OCI-LY7 (cell line): ENCODE measurements at regions not wholly inside any gene's neighbourhood (a gene's known extent, or its start where the extent isn't known, plus 50 kb on each side); places are given as distances from the start of the nearest gene placed in this dataset.

Experiments used
- EZH2phosphoT487 ChIP-seq: fragments of 200-600 bp; sonication (generic); IDR thresholded peaks from 2 replicates; pipeline ENCODE4 v1.6.1; 2018; ENCODE audit warnings: low read depth, borderline replicate concordance, mild to moderate bottlenecking, mixed run types, antibody characterized with exemption, low read length, moderate library complexity, mixed read lengths
- TF ChIP-seq, protein P1 (sequence below): fragments of 200-600 bp; sonication (generic); conservative IDR thresholded peaks from 2 replicates; pipeline ENCODE4 v1.5.1; 2014; ENCODE audit warnings: mild to moderate bottlenecking, antibody characterized with exemption, low read length, moderate library complexity, mixed read lengths

DNA sequence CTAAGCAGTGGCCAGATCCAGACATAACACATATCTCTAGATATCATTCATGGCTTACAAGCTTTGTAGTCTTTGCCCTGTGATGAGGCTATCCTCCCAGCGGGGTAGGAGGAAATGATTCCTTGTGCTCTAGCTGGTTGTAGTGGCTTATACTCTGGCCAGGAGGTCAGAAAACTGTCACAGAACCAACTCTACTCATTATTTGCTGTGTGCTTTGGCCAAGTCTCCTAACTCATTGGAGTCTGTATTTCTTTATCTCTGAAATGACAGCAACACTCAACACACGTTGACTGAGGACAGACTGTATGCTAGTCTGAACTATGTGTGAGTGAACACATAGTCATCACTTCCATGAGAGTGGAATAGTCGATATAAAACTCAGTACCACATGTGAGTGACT is 116.7 kb upstream of the F3 start:
- TF ChIP-seq, protein P1, sequence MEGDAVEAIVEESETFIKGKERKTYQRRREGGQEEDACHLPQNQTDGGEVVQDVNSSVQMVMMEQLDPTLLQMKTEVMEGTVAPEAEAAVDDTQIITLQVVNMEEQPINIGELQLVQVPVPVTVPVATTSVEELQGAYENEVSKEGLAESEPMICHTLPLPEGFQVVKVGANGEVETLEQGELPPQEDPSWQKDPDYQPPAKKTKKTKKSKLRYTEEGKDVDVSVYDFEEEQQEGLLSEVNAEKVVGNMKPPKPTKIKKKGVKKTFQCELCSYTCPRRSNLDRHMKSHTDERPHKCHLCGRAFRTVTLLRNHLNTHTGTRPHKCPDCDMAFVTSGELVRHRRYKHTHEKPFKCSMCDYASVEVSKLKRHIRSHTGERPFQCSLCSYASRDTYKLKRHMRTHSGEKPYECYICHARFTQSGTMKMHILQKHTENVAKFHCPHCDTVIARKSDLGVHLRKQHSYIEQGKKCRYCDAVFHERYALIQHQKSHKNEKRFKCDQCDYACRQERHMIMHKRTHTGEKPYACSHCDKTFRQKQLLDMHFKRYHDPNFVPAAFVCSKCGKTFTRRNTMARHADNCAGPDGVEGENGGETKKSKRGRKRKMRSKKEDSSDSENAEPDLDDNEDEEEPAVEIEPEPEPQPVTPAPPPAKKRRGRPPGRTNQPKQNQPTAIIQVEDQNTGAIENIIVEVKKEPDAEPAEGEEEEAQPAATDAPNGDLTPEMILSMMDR: no peak
- no peak for TF ChIP-seq EZH2phosphoT487
